GM18907 (cell line): ENCODE measurements at regions not wholly inside any gene's neighbourhood (a gene's known extent, or its start where the extent isn't known, plus 50 kb on each side); places are given as distances from the start of the nearest gene placed in this dataset.

ENCODE experiments used
- ATAC-seq: cut with Tn5 transposase; IDR thresholded peaks from one replicate; pipeline ENCODE4 v1.9.1; 2021; ENCODE audit warnings: mild to moderate bottlenecking, moderate library complexity; ENCODE audit not compliant: unreplicated experiment

GRCh38 chr20:16220826-16221225 lies 352.4 kb downstream of the KIF16B start:
- no peak for ATAC-seq

DNA sequence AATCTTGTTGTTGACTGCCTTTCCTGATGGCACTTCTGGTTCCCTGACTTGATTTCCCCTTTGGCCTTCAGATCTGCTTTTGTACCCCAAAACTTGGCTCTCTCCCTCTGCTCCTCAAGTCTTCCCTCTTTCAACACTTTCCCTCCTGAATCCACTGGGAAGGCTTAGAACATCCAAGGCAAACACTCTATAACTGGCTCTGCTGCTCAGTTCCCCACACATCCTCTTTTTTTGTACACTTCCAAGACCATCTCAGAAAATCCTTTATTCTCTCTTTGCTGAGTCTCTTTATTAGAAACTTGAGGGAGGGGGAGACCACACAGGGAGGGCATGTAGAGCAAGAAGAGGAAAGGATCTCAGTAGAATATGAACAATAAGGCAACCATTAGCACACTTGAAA lies 354.1 kb downstream of the KIF16B start:
- no peak for ATAC-seq

- ATAC-seq = no peak
These were observed 356.4 kb downstream of the KIF16B start for GRCh38 chr20:16216914-16217230.

- ATAC-seq = no peak
These were observed 356.9 kb downstream of the KIF16B start for GRCh38 chr20:16216227-16216913.

DNA sequence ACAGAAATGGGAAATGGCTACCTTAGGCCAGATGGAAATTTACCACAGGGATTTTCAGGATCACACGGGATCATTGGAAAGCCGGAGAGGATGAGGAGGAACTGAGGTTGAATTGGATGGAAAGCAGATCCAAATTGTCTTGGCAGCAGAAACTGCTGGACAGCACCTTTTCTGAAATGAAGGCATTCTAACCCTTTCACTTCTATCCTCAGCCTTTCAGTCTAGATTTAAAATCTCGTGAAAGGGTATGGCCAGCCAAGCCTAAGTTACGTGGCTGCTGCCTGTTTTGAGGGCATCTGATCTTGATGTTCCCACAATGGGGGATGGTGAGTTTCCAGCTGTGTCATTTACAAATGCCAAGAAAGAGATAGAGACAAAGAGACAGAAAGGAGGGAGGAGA lies 358.2 kb downstream of the KIF16B start:
- ATAC-seq = no peak

DNA sequence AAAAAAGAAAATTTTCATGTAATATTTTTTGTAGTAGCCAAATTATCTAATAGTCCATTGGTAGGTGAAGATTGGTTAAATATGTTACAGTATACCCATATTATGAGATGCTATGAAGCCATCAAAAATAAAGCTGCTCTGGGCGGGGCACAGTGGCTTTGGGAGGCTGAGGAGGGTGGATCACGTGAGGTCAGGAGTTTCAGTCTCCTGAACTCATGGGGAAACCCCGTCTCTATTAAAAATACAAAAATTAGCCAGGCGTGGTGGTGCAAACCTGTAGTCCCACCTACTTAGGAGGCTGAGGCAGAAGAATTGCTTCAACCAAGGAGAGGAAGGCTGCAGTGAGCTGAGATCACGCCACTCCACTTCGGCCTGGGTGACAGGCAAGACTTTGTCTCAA lies 360.5 kb downstream of the KIF16B start:
- ATAC-seq = no peak

DNA sequence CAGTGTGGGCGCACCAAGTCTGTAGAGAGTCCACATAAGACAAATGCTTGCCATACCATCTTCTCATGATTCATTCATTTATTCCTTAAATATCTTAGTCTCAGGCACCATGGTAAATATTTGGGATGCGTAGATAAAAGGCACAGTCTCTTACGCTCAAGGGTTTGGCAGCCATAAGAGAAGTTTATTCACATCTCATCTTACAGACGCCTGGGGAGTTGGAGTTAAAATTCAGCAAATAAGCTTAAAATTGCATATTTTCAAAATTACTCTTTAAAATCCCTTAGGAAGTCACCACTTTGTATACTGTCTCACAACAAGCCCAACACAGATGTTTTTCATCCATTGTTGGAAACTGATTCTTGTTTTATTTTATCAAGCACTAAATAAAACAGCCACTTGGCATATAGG lies 363.3 kb downstream of the KIF16B start:
- ATAC-seq = no peak

DNA sequence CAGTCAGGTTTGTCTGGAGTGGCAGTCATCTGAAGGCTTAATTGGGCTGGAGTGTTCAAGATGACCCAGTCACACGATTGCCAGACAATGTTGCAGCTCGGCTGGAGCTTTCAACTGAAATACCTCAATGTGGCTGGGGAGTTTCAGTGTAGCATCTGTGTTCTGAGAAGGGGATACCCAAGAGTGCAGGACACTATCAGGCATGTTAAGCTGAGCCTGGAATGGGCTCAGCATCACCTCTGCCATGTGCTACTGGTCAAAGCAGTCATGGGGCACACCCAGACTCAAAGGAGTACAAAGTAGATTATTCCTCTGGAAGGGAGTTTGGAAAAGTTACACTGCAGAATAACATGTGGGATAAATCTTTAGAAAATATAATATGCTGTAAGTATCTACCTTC lies 363.9 kb downstream of the KIF16B start:
- ATAC-seq = no peak

DNA sequence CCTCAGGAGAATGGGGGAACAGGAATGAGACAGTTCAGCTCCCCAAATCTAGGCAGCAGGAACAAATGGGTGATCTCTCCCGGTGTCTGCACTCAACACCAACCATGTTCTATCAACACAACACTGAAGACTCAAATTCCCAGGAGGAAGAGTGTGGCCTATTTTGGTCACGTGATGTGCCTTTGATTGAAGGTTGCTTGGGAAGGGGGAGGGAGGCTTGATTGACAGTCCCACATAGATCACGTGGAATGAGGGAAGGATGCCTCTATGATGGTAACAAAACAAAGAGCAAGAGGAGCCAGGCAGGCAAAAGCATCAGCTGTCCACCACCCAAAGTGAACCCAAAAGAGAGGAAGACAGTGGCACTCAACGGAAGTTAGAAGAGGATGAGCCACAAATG lies 364.8 kb downstream of the KIF16B start:
- ATAC-seq = no peak

DNA sequence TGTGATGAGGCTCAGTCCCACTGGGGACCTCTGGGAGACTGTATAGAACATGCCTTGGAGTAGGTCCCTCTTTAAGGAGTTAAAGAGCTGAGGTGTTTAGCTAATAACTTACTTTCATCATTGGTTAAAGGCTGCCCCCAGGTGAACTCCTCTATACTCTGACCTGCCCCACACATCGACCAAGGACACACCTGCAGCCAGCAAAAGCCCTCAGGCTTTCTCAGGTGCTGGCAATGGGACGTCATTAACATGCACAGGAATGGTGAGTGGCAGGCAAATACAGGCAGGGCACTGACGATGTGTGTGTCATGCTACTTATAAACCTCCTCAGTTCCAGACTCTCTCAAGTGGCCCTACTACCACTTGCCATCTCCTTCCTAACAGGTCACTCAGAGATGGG lies 366.4 kb downstream of the KIF16B start:
- ATAC-seq = no peak

DNA sequence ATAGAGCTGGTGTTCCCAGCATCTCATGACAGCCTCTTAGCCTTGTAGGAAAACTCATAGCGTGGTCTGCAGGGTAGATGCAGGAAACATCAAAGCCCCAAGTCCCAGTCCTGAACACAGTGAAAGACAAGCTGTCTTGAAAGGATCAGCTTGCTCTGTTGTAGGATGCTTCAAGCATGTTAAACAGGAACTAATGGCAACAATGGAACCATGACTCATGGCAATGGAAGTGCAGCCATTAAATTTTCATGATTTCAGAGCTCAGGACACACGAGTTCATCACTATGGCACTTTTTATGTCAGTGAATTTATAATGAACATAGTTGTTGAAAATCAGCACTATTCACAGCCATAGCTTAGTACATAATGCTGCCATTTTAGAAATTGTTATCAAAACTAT lies 367.7 kb downstream of the KIF16B start:
- no peak for ATAC-seq

- ATAC-seq = no peak
These were observed 370.2 kb downstream of the KIF16B start for GRCh38 chr20:16203096-16203495.

GRCh38 chr20:16201191-16201590 lies 372.1 kb downstream of the KIF16B start:
- no peak for ATAC-seq

GRCh38 chr20:16197696-16198095 lies 375.6 kb downstream of the KIF16B start:
- no peak for ATAC-seq

DNA sequence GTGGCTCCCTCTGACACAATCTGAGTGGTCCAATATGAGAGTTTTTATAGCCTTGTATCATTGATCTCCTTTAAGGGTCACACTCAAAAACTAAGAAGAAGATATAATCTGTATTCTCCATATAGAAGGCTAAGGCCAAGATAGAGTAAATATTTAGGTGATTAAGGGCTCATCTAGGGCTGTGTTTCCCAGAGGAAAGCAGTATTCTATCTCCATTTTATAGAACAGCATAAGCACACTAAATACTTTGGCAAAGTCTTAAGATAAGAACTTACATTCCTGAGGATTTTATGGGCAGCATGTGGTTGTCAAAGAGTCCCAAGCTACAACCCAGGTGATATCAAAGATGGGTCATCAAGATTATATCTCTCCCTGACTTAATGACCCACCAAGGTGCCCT lies 377.6 kb downstream of the KIF16B start:
- ATAC-seq = no peak

DNA sequence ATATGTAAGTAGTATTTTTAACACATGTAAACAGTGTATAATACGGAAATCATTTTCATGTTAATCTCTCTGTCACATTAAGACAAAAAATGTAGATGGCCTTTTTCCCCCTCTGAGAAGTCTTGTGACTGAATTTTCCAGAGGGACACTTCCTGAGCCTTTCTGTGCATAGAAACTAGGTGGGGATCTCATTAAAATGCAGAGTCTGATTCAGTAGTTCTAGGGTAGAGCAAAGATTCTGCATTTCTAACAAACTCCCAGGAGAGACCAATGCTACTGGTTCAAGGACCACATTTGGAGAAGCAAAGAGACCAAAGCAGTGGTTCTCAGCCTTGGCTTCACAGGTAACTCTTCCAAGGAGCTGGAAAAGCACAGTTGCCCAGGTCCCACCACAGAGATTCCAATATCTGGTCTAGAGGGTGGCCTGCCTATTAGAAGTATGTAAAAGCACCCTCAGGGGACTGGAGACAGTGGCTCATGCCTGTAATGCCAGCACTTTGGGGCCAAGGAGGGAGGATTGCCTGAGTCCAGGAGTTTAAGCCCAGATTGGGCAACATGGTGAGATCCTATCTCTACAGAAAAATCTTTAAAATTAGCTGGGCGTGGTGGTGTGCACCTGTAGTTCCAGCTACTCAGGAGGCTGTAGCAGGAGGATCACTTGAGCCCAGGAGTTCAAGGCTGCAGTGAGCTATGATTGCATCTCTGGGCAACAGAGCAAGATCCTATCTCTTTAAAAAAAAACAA lies 378.5 kb downstream of the KIF16B start:
- ATAC-seq = no peak

DNA sequence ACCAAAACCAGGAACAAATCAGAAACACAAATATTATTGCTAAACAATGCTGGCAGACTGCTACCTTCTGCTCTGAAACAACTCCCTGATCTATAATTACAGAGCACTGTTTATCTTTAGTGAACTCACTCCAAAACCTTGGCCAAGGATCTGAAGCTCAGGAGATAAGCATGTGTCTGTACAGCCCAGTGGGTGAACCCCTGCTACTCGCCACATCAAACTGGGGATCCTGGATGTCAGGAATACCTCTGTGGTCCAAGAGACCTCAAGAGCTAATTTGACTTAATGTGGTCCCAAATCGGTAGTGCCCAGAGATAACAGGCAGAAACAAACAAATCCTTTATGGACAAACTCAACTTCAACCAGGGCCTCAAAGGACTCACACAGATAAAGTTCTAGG lies 381.8 kb downstream of the KIF16B start:
- ATAC-seq = no peak

DNA sequence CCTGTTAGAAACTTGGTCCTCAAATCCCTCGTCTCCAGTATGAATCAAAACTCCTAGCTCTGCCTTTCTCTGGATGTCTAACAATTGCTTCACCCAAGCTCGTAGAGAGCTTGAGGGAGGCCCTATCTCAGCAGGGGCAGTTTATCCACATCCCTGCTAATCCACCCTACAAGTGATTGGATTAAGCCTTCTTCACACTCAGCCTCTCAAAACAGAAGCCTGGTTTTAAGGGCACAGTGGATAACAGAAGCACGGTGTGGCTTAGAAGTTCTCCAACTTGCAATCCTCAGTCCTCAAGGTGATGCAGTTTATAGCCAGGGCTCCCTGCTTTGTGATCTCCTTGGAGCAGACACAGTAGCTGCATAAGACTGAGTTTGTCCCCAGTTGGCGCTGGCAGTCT lies 383.9 kb downstream of the KIF16B start:
- no peak for ATAC-seq

DNA sequence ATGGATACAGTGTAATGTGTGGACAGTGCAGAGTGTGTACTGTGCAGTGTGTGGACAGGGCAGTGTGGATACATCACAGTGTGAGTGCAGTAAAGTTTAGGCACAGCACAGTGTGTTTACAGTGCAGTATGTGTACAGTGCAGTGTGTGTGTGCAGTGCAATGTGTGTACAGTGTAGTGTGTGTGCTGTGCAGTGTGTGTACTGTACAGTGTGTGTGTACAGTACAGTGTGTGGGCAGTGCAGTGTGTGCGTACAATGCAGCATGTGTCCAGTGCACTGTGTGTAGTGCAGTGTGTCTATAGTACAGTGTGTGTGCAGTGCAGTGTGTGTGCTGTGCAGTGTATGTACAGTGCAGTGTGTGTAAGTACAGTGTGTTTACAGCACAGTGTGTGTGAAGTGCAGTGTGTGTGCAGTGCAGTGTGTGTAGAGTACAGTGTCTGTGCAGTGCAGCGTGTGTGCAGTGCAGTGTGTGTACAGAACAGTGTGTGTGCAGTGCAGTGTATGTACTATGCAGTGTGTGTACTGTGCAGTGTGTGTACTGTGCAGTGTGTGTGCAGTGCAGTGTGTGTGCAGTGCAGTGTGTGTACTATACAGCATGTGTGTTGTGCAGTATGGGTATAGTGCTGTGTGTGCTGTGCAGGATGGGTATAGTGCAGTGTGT lies 385.2 kb downstream of the KIF16B start:
- ATAC-seq = no peak

- ATAC-seq = no peak
These were observed 393.3 kb downstream of the KIF16B start for GRCh38 chr20:16179919-16180318.

DNA sequence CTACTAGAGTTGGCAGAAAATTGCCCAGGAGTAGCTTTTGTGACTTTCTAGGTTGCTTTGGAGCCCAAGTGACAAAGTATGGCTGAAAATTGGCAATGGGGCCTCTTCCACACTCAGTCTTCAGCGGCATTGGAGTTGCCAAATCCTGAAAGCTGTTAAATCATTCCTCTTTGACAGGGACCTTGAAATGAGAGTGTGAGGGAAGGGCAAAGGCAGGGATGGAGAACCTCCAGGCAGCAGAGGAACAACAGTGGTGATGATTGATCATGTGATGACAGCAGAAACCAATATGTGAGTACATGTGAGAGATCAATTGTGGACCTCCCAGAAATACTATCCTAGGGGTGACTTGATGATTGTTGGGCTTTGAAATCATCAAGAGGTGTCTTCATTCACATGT lies 393.9 kb downstream of the KIF16B start:
- ATAC-seq = no peak

DNA sequence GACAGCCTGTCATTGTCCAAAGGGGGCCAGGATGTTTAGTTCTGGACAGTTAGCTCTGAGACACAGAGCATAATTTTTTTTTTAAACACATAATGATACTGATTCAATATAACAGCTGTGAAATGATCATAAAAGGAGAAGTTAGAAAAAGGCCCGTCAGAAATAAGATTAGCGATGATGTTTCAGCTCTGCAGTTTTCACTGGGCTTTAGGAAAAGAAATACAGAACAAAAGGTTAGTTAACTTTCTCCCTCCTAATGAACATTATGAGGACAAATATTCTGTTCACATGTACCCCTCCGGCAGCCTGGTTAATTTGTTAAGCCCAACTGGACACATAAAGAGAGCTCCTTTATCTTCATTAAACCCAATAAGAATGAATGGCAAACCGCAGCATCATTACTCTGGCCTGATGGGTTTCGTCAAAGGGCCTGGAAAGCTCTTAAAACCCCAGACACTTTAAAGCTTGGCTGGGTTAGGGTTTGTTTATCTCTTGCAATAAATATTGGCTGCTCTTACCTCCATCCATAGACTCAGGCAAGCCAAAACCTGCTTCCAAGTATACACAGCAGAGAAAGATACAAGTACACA lies 394.6 kb downstream of the KIF16B start:
- no peak for ATAC-seq
